ENCODE measurements at regions not wholly inside any gene's neighbourhood (a gene's known extent, or its start where the extent isn't known, plus 50 kb on each side); places are given as distances from the start of the nearest gene placed in this dataset.

DNA sequence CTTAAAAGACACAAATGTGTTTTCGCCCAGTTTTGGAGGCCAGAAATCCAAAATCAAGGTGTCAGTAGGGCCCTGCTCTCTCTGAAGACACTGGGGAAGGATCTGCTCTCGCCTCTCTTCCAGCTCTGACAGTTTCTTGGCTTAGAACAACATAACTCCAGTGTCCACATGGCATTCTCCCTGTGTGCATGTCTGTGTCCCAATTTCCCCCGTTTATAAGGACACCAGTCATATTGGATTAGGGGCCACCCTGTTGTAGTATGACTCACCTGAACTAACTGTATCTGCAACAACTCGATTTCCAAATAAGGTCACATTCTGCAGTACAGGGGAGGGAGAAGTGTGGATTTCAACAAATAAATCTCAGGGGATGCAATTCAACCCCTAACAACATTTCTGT lies 263.2 kb downstream of the SS18 start:
- TF ChIP-seq, protein P1, sequence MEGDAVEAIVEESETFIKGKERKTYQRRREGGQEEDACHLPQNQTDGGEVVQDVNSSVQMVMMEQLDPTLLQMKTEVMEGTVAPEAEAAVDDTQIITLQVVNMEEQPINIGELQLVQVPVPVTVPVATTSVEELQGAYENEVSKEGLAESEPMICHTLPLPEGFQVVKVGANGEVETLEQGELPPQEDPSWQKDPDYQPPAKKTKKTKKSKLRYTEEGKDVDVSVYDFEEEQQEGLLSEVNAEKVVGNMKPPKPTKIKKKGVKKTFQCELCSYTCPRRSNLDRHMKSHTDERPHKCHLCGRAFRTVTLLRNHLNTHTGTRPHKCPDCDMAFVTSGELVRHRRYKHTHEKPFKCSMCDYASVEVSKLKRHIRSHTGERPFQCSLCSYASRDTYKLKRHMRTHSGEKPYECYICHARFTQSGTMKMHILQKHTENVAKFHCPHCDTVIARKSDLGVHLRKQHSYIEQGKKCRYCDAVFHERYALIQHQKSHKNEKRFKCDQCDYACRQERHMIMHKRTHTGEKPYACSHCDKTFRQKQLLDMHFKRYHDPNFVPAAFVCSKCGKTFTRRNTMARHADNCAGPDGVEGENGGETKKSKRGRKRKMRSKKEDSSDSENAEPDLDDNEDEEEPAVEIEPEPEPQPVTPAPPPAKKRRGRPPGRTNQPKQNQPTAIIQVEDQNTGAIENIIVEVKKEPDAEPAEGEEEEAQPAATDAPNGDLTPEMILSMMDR (IDR thresholded peaks at IDR 0.05; ENCODE audit: insufficient read depth, low read length, severe bottlenecking), result no peak
- no peak for FAIRE-seq
- DNase-seq (ENCODE audit: low read depth), result no peak

DNA sequence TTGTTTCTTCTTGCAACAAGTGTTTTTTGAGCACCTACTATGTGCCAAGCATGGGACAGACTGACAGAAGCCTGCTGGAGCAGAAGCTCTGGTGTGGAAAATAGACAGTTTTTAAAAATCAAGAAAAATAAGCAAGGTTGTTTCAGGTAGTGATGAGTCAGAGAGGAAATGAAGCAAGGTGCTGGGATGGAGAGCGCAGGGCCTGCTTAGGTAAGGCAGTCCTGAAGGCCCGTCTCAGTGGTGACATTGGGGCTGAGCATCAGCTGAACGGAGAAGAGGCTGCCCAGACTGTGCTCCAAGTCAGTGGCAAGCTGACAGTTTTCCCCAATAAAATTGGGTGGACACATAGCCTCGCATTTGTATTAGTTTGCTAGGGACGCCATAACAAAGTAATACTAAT lies 263.6 kb downstream of the SS18 start:
- FAIRE-seq, result no peak

More for the DNA sequence above, 263.2 kb downstream of the SS18 start:
- H3K4me3 ChIP-seq (ENCODE audit: low read depth, low read length), result no peak overlapping the region
- H3K36me3 ChIP-seq (ENCODE audit: control insufficient read depth, insufficient read depth, low read length), result no peaks in the 10 kb centered on the region
- no peaks in the 10 kb centered on the region for H3K27me3 ChIP-seq (ENCODE audit: control insufficient read depth, insufficient read depth, low read length)

DNA sequence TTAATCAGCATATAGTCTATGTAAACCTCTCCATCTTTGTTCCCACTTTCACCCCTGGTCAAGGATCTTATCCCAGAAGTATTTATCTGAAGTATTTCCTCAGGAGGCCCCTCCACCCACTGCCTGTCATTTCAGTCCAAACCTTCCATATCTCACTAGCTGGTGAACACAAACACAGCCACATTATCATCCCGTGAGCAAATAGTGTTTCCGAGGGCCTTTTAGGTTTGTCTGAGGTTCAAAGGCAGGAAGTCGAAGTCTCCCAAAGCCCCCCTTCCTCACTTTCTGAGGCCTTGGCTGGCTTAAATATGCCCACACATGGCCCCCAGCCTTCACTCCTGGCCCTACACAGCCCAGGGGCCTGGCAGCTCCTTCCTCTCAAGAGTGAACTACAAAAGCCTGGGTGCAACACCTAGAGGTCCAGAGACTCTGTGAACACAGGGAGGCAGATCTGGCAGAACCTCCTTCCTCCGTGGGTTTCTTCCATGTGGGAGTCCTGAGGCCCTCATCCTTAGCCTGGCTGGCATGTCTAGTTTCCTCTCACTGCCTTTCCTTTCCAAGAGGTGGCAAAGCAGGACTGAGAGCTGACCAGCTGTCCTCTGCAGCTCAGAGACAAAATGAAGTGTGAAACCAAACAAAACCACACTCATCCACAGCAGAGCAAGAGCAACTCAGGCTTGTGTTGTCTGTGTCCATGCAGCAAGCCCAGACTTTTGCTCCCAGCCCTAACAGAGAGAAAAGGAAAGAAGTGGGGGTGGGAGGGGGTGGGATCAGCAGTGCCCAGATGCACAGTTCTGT lies 264.2 kb downstream of the SS18 start:
- Histone ChIP-seq H3K27me3 (ENCODE audit: control insufficient read depth, insufficient read depth, low read length) (no peaks in the 10 kb centered on the region), H3K4me3 (ENCODE audit: low read depth, low read length) (no peak overlapping the region), H3K36me3 (ENCODE audit: control insufficient read depth, insufficient read depth, low read length) (no peaks in the 10 kb centered on the region)
- TF ChIP-seq, protein P1 (IDR thresholded peaks at IDR 0.05; ENCODE audit: insufficient read depth, low read length, severe bottlenecking), result no peak
- FAIRE-seq, result no peak
- DNase-seq (ENCODE audit: low read depth), result no peak

More for the DNA sequence above, 263.6 kb downstream of the SS18 start:
- H3K27me3 ChIP-seq (ENCODE audit: control insufficient read depth, insufficient read depth, low read length), result no peaks in the 10 kb centered on the region
- H3K36me3 ChIP-seq (ENCODE audit: control insufficient read depth, insufficient read depth, low read length), result no peaks in the 10 kb centered on the region
- no peak overlapping the region for H3K4me3 ChIP-seq (ENCODE audit: low read depth, low read length)
- TF ChIP-seq, protein P1 (IDR thresholded peaks at IDR 0.05; ENCODE audit: insufficient read depth, low read length, severe bottlenecking), result no peak
- no peak for DNase-seq (ENCODE audit: low read depth)

DNA sequence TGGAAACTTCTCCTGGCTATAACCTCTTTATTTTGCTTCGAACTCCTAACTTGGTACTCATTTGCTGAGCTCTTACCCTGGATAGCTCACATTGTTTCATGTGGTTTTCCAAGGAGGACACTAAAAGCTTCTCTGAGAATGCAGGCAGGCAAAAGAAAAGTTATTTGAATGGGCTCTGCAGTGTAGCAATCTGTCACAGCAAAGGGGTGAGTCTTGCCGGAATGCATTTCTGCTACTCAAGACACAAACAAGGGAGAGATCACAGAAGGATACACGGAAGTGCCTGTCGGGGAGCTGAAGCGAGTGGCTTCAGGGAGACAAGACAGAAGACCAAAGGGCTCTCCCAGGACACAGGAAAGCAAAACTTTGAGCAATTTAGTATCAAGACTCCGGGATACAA lies 265.4 kb downstream of the SS18 start:
- TF ChIP-seq, protein P1 (IDR thresholded peaks at IDR 0.05; ENCODE audit: insufficient read depth, low read length, severe bottlenecking), result no peak
- no peaks in the 10 kb centered on the region for H3K36me3 ChIP-seq (ENCODE audit: control insufficient read depth, insufficient read depth, low read length)
- no peak for DNase-seq (ENCODE audit: low read depth)
- no peaks in the 10 kb centered on the region for H3K27me3 ChIP-seq (ENCODE audit: control insufficient read depth, insufficient read depth, low read length)
- H3K4me3 ChIP-seq (ENCODE audit: low read depth, low read length), result no peak overlapping the region
- no peak for FAIRE-seq

DNA sequence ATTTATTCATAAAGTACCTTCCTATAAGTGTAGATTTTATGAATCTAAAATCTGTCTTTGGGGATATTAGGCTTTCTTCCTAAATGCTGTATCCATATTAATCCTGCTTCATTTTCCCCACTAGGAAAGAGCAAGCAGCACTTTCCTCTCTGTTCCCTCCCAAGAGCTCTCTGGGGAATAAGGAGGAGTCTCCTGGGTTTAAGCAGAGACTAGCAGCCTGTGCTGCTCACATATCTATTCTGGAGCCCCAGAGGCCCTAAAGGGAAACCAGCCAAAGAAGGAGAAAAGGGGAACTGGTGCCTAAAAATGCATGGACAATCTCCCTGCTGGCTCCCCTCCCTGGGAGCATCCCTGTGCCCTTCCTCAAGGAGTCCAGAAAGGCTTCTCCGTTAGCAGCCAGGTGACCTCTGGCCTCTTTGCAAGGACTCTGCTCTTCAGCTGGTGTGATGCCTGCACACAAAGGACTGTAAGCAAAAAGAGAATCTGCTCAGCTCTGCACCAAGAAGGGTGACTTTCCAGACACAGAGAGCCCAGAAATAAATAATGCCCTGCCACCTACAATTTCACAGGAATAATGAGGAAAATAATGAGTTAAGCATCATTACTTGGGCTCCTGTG lies 270.6 kb downstream of the SS18 start:
- no peak overlapping the region for H3K4me3 ChIP-seq (ENCODE audit: low read depth, low read length)
- TF ChIP-seq, protein P1 (IDR thresholded peaks at IDR 0.05; ENCODE audit: insufficient read depth, low read length, severe bottlenecking), result no peak
- H3K27me3 ChIP-seq (ENCODE audit: control insufficient read depth, insufficient read depth, low read length), result no peaks in the 10 kb centered on the region
- H3K36me3 ChIP-seq (ENCODE audit: control insufficient read depth, insufficient read depth, low read length), result no peaks in the 10 kb centered on the region
- no peak for FAIRE-seq
- no peak for DNase-seq (ENCODE audit: low read depth)

All from bronchial epithelial cell (primary cell).